HG02840 (cell line): ENCODE measurements at regions not wholly inside any gene's neighbourhood (a gene's known extent, or its start where the extent isn't known, plus 50 kb on each side); places are given as distances from the start of the nearest gene placed in this dataset.

Experiments
- ATAC-seq: cut with Tn5 transposase; IDR thresholded peaks from one replicate; pipeline ENCODE4 v1.9.1; 2021; ENCODE audit warnings: mild to moderate bottlenecking, moderate library complexity, moderate number of reproducible peaks; ENCODE audit not compliant: unreplicated experiment, low FRiP score

- ATAC-seq = no peak
These were observed 985.6 kb upstream of the GHITM start for GRCh38 chr10:83153714-83154113.

DNA sequence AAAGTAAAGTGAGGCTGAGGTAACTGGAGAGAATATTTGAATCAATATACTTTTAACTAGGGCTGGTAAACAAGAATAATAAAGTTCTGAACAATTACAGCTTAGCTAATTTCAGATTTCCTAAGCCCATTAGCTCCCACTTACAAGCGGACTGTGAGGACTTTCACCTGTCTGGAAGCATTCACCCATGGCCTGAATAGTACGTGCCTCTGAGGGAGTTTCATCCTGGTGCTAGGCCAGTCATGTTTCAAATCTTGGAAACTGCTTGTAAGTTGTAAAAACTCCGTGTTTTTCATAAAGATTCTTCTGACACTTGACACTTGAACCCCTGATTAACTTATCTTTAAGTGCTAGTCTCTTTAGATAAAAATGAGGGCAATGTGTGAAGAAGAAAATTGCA lies 975.2 kb upstream of the GHITM start:
- ATAC-seq = no peak

GRCh38 chr10:83165265-83165664 lies 974.0 kb upstream of the GHITM start:
- no peak for ATAC-seq

- no peak for ATAC-seq
These were observed 973.0 kb upstream of the GHITM start for GRCh38 chr10:83166344-83166743.

DNA sequence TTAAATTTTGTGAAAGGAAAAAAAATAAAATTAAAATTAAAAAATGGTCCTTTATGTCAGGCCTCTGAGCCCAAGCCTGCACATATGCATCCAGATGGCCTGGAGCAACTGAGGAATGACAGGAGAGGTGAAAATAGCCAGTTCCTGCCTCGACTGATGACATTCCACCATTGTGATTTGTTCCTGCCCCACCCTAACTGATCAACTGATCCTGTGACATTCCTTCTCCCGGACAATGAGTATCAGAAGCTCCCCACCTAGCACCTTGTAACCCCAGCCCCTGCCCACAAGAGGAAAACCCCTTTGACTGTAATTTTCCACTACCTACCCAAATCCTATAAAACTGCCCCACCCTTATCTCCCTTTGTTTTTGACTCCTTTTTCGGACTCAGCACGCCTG lies 972.2 kb upstream of the GHITM start:
- no peak for ATAC-seq

DNA sequence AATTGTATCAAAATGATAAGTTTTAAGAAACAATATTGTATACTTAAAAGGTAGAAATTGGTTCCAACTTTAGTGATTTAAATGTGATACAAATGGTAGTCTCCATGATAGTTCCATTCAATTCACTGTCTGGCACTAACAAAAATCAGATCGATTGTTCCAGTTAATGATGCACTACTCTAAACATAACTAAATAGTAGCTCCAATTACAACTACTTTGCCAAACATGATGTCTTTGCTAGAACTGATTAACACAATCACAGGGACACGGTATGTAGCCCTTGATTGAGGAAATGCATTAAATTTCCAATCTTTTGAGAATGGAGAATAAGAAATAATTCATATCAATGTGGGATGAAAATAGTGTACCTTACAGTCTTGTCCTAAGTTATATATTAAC lies 962.4 kb upstream of the GHITM start:
- ATAC-seq = no peak

DNA sequence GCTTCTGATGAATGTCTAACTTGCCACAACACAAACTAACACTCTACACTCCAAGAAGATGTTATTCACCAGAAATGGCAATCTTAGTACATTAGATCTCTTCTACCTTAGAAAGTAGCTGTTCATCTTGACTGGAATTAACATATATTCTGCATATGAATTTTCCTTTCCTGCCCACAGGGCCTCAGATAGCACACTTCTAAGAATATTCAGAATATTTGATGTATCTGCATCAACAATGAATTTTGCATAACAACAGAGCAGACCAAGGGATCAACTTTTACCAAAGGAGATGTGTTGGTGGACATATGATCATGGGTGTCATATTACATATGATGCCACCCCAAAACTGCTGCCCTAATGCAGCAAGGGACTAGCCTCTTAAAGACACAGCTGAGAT lies 960.8 kb upstream of the GHITM start:
- ATAC-seq = no peak

- no peak for ATAC-seq
These were observed 959.9 kb upstream of the GHITM start for GRCh38 chr10:83179371-83179770.

GRCh38 chr10:83182076-83182475 lies 957.2 kb upstream of the GHITM start:
- no peak for ATAC-seq

DNA sequence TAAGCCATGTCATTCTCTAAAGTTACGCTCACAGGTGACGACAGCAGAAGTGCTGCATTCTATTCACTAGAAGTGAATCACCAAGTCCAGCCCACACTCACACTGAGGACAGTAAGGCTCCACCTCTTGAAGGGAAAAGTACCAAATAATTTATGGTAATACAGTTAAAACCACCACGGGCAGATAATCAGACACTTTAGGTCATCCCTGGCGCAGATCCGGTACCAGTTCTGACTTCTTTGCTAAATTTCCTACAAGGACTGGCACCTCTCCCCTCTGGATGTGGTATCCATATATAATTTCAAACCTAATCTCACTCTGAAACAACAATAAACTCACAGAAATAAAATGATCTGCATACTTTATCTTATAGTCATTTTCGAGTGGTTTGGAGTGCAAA lies 954.7 kb upstream of the GHITM start:
- ATAC-seq = no peak

DNA sequence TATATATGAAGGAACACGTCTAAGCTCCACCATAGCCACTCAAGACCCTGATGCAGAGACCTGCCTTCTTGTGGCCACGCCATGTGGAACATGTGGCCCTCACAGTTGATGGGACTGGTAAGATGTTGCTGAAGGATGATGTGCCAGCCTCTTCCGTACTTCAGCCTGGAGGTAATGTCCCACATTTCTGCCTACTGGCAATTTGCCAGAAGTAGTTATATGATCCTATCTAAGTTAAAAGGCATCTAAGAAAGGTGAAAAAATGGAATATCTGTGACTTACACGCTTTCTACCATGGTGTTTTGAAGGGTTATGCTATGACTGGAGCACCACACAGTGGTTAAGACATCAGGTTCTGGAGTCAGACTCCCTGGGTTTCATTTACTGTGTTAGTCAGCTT lies 948.7 kb upstream of the GHITM start:
- no peak for ATAC-seq

DNA sequence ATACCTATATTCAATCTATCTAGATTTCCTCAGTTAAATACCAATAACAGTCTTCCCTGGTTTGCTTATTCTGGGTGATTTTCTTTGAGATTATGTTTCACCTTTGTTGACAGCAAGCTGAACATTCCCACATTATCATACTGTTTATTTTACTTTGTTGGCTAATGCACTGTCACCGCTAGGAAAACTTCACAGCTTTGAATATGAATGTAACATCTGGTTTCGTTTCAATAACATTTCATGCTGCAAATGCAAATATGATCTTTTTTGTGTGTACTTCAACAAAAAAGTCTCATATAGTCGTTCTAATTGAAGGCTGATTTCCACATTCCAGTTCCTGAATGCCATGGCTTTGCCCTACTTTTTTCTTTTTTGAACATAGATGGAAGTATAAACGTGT lies 946.3 kb upstream of the GHITM start:
- ATAC-seq = no peak

DNA sequence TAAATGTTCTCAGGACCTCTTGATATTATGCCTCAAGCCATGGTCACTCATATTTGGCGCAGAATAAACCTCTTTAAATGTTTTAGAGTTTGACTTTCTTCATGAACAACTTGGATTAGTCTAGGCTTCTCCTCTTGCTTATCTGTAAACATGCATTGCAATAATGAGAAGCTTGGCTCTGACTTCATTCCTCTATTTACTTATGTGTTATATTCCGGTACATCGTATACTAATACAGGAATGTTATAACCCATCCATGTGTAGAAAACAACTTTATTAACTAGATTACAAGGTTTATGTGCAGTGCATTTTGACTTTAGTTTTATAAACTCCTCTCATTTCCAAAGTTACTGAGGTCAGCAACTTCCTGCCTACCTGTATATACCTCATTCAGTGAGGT lies 944.3 kb upstream of the GHITM start:
- no peak for ATAC-seq

DNA sequence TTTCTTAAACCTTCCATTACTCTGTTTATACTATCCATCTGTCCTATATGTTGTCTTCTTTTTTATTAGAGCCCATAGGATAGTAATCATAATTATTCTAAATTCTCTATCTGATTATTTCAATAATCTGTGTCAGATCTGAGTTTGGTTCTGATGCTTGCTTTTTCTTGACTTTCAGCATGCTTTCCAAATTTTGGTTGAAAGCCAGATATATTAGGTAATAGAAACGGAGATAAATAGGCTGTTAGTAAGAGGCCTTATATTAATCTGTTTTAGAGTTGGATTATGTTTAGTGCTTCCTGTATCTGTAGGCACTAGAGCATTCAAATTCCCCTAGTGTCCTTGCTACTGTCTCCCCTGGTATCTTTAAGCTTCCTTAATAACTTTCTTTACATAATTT lies 939.9 kb upstream of the GHITM start:
- no peak for ATAC-seq

DNA sequence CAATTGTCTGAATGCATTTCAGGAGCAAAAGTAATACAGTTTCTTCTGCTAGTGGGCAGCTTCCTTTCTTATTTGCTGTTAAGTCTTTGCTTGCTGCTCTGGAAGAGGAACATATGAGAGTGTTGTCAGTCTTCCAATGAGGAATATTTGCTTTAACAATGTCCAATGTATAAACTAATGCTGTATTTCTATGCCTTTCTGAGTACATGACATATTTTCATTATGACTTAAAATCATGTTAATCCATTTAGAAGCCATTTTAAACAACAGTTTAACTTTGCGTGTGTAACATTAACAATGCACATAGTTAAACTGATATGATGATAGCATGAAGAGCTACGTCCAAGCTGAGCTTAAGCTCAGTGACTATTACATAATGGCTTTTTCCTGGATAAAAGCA lies 933.4 kb upstream of the GHITM start:
- ATAC-seq = no peak

DNA sequence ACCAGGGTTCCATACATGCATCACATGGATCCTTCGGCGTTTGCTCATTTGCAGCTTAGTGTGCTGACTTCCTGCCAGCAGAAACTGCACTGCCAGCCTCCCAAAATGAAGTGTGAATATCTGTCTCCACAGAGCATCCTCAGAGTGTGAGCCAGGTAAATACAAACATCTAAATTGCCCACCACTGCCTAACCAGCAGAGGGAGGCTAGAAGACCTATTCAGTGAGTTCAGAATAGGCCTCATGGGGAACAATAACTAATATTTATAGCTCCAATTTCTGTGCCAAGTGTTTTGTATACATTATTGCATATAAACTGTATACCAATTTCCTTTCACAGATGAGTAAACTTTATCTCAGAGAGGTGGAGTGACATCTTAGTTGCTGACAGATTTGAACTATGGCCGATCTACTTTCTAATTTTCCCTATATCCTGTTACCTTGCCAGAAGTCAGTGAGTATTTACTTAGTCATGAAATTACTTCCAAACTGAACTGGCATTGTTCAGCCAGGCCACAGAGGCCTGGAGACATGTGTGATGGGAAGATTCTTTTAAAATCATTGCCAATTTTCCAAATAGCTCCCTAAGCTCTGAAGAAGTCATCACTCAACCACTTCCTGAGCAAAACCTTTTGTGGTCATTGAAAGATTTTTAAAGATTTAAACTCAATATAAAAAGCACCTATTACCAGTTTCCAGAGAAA lies 926.5 kb upstream of the GHITM start:
- no peak for ATAC-seq

DNA sequence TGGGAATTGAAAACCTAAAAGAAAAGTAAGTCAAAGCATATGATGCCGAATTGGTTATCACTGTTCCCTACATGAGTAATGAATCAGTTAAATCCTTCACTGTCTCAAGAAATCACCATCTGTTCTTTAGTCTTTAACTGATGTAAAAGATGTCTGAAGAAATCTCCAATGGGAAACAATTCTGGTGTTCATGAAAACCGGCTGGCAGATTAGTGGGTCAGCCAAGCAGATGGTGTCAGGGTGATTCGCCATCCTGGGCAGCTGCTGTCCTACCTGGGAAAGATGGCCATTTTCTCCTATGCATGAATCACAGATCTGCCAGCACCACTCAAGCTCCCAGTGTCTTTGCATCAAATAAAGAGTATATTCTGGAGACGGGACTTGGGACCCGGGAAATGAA lies 925.2 kb upstream of the GHITM start:
- ATAC-seq = no peak

- ATAC-seq = no peak
These were observed 921.1 kb upstream of the GHITM start for GRCh38 chr10:83218205-83218604.

GRCh38 chr10:83222300-83222699 lies 917.0 kb upstream of the GHITM start:
- ATAC-seq = no peak

- no peak for ATAC-seq
These were observed 916.2 kb upstream of the GHITM start for GRCh38 chr10:83222832-83223742.

DNA sequence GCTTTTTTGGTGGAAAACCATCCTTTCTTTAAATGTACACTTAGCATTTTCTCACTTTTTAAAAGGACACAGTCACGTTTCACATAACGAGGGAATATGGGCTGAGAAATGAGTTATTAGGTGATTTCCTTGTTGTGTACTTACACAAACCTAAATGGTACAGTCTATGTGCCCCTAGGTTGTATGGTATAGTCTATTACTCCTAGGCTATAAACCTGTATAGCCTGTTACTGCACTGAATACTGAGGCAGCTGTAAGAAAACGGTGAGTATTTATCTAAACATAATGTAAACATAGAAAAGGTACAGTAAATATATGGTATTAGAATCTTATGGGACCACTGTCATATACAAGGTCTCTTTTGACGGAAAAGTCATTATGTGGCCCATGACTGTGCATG lies 913.5 kb upstream of the GHITM start:
- no peak for ATAC-seq

GRCh38 chr10:83229991-83230390 lies 909.3 kb upstream of the GHITM start:
- no peak for ATAC-seq
